ENCODE measurements at regions not wholly inside any gene's neighbourhood (a gene's known extent, or its start where the extent isn't known, plus 50 kb on each side); places are given as distances from the start of the nearest gene placed in this dataset.
A peak's percentile ranks its signal among the peaks of the same experiment; 100 is the strongest.

DNA sequence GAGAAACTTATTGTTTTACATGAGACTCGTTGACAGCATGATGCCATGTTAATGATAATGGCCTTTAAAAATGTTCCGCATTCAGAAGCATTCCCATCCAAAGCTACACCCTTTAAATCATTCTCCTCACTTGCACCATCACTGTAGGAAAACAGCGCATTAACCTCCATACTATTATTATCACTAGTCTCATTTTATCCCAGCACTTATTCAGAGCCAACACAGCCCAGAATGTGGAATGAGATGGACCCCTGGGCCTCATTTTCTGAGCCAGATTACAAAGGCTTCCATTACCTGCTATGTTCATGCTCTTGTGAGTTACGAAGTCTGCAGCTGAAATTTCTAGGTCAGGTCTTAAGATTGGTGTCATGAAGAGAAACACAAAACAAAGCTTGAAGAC, 159.4 kb downstream of the HS3ST3A1 start:
- Mint-ChIP-seq H3K9me3 (no peaks in the 10 kb centered on the region), H3K4me3 (no peak overlapping the region), H3K27me3 (ENCODE audit: low read depth) (no peaks in the 10 kb centered on the region), H3K27ac (ENCODE audit: unreplicated experiment) (no peak overlapping the region), H3K36me3 (ENCODE audit: low read depth) (no peaks in the 10 kb centered on the region), H3K4me1 (peaks cover 16% of the 10 kb centered on the region)
- TF ChIP-seq, protein P1, sequence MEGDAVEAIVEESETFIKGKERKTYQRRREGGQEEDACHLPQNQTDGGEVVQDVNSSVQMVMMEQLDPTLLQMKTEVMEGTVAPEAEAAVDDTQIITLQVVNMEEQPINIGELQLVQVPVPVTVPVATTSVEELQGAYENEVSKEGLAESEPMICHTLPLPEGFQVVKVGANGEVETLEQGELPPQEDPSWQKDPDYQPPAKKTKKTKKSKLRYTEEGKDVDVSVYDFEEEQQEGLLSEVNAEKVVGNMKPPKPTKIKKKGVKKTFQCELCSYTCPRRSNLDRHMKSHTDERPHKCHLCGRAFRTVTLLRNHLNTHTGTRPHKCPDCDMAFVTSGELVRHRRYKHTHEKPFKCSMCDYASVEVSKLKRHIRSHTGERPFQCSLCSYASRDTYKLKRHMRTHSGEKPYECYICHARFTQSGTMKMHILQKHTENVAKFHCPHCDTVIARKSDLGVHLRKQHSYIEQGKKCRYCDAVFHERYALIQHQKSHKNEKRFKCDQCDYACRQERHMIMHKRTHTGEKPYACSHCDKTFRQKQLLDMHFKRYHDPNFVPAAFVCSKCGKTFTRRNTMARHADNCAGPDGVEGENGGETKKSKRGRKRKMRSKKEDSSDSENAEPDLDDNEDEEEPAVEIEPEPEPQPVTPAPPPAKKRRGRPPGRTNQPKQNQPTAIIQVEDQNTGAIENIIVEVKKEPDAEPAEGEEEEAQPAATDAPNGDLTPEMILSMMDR (conservative IDR thresholded peaks at IDR 0.05), result no peak
- DNase-seq (ENCODE audit: low read depth, low spot score), result no peak

DNA sequence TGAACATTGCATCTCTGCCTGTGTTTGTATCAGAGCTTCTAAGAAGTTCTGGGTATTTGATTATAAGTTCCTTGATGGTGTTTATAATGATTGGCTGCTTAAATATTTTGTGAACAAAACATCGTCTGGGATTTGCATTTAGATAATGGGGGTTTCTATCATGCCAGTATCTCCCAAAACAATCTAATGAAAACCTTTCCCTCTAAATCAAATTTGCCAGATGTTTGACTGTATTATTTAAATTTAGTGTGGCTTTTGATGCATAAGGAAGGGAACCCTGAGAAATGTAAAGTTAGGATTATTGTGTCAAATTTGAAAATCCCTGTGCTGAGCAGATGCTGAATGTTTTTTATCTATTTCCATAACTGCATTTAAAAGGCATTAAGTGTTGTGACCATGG, 159.9 kb downstream of the HS3ST3A1 start:
- Mint-ChIP-seq H3K4me1 (peaks cover 16% of the 10 kb centered on the region), H3K27ac (ENCODE audit: unreplicated experiment) (no peak overlapping the region), H3K27me3 (ENCODE audit: low read depth) (no peaks in the 10 kb centered on the region), H3K4me3 (no peak overlapping the region), H3K9me3 (no peaks in the 10 kb centered on the region), H3K36me3 (ENCODE audit: low read depth) (no peaks in the 10 kb centered on the region)
- TF ChIP-seq, protein P1 (conservative IDR thresholded peaks at IDR 0.05), result no peak
- no peak for DNase-seq (ENCODE audit: low read depth, low spot score)

DNA sequence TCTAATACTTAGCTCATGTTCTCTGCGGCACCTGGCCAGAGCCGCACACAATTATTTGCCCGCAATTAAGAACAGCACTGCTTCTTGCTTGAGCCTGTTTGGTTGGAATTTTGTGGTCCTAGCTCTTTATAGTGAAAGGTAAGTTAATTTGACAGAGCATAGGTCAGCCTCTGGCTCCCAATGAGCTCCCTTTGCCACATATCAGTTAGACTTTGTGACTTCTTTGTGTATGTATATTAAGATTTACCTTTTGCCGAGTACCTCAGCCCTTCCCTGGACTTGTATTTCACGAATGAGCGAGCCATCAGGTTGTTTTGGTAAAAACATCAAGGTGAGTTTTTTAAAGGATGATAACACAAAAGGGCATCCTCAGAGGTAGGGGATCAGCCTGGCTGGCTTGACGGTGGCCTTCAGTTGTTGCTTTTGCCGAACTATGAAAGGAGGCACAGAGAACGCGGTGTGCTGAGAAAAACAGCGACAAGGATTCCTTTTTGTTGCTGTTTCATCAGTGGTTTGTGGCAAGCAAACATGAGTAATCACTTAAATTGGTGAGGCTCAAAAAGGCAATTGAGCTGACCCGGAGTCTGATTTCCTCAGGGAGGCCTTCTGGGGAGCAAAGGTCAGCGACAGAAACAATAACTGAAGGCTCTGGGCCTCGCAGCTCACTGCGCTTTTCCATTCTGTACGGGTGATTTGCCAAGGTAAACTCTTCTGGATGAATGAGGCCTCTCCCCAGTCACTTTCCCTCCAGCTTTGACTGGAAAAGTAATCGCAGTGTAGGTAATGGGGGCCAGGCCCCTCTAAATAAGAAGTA, 163.6 kb downstream of the HS3ST3A1 start:
- Mint-ChIP-seq H3K27ac (ENCODE audit: unreplicated experiment) (peak overlapping the region; percentile 16), H3K4me3 (peak overlapping the region; percentile 13), H3K9me3 (peaks cover 7% of the 10 kb centered on the region), H3K27me3 (ENCODE audit: low read depth) (no peaks in the 10 kb centered on the region), H3K36me3 (ENCODE audit: low read depth) (peaks cover 8% of the 10 kb centered on the region), H3K4me1 (peaks cover 16% of the 10 kb centered on the region)
- TF ChIP-seq, protein P1 (conservative IDR thresholded peaks at IDR 0.05), result no peak
- peak; percentile 14 for DNase-seq (ENCODE audit: low read depth, low spot score)

DNA sequence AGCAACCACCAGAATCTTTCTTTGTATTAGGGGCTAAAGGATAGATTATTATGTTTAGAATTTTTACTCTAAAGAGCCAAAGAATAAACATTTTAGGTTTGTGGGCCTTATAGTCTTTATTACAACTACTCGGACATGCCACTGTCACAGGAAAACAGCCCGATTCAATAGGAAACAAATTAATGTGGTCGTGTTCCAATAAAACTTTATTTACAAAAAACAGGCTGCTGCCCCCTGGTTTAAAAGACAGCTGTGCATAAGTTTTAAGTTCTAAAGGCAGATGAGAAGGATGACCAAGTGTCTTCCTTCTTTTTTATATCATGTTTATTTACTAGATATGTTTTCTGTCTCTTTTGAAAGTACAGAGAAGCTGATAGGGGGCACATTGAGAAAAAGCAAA, 166.5 kb downstream of the HS3ST3A1 start:
- H3K4me1 Mint-ChIP-seq, result peaks cover 16% of the 10 kb centered on the region
- peaks cover 8% of the 10 kb centered on the region for H3K36me3 Mint-ChIP-seq (ENCODE audit: low read depth)
- H3K4me3 Mint-ChIP-seq, result no peak overlapping the region
- TF ChIP-seq, protein P1 (conservative IDR thresholded peaks at IDR 0.05), result no peak
- DNase-seq (ENCODE audit: low read depth, low spot score), result no peak
- H3K9me3 Mint-ChIP-seq, result peaks cover 7% of the 10 kb centered on the region
- H3K27me3 Mint-ChIP-seq (ENCODE audit: low read depth), result no peaks in the 10 kb centered on the region
- H3K27ac Mint-ChIP-seq (ENCODE audit: unreplicated experiment), result no peak overlapping the region

DNA sequence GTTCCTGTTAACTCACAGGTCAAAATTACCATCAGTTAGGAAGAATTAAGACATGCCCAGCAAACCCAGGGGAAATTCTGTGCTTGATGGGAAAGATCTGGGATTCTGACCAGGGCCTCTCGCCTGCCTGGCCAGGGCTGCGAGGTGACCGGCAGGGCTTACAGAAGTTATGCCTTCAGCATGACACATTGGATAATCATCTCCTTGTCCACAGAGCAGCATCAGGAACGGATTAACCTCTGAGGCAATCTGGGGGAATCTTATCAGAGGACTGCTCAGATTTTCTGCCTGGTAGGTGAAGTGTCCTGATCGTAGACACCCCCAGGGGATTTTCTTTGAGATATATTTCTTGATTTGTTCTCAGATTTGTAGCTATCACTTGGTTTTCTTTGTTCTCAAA, 172.5 kb downstream of the HS3ST3A1 start:
- DNase-seq (ENCODE audit: low read depth, low spot score), result no peak
- TF ChIP-seq, protein P1 (conservative IDR thresholded peaks at IDR 0.05), result no peak
- Mint-ChIP-seq H3K27me3 (ENCODE audit: low read depth) (no peaks in the 10 kb centered on the region), H3K27ac (ENCODE audit: unreplicated experiment) (peak overlapping the region; percentile 8), H3K4me1 (peaks cover 20% of the 10 kb centered on the region), H3K4me3 (no peak overlapping the region), H3K36me3 (ENCODE audit: low read depth) (peaks cover 2% of the 10 kb centered on the region), H3K9me3 (peaks cover 1% of the 10 kb centered on the region)
